Coronary artery (tissue), 2 donors: ENCODE measurements at regions not wholly inside any gene's neighbourhood (a gene's known extent, or its start where the extent isn't known, plus 50 kb on each side); places are given as distances from the start of the nearest gene placed in this dataset.

Source experiments
- DNase-seq: peaks from one replicate; pipeline ENCODE4 v3.0.0-alpha.2; 2017; ENCODE audit warnings: low spot score
- H3K27ac ChIP-seq, 2 donors: fragments of 200-600 bp; sonication (generic); one replicate each; pipeline ENCODE4 v1.5.1; 2016 to 2019
- H3K4me3 ChIP-seq: fragments of 200-600 bp; sonication (generic); 2 replicates; pipeline ENCODE4 v1.5.1; 2016; ENCODE audit warnings: mild to moderate bottlenecking, moderate library complexity
- CTCF ChIP-seq: fragments of 200-600 bp; sonication (generic); IDR thresholded peaks from one replicate; pipeline ENCODE4 v1.5.1; 2019; ENCODE audit warnings: antibody characterized with exemption

GRCh38 chr1:165036403-165036802, 320.1 kb downstream of the LMX1A start:
- no peak for DNase-seq
- TF ChIP-seq CTCF = no peak
- H3K27ac ChIP-seq = no peak overlapping the region
- no peak overlapping the region for H3K4me3 ChIP-seq

DNA sequence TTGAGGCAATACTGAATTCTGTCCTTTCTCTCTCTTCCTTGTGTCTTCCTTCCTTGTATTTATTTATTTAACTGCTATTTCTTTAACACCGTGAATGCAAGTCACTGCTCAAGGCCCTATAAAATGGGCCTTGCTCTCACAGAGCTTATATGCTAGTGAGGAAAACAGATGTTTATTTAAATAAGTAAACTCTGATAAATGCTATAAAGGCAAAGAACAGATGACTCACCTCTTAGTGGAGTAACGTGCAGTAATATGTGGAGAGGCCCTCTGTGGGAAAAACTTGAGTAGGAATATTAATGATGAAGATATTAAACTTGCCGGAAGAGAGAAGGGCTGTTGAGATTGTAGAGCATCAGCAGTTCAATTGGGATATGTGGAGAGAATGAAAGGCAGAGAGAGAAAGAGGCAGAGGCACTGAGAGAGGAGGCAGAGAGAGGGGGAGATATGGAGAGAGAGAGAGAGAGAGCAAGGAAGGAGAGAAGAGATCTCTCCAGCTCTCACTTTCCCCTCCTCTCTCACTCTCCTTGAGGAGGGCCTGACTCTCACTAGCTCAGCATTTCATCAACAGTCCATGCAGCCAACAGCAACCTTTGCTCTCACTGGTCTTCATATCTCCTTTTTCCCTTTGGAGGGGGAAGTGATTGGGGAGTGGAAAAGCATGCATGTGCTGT, 322.2 kb downstream of the LMX1A start:
- Histone ChIP-seq H3K4me3 (no peak overlapping the region), H3K27ac (no peak overlapping the region)
- TF ChIP-seq CTCF = no peak
- no peak for DNase-seq

GRCh38 chr1:165031001-165031400, 325.5 kb downstream of the LMX1A start:
- TF ChIP-seq CTCF = no peak
- DNase-seq = no peak
- H3K27ac ChIP-seq = no peak overlapping the region
- no peak overlapping the region for H3K4me3 ChIP-seq

- no peak overlapping the region for H3K27ac ChIP-seq
- DNase-seq = no peak
- H3K4me3 ChIP-seq = no peak overlapping the region
- TF ChIP-seq CTCF = no peak
Measured at GRCh38 chr1:165025805-165026204, 330.7 kb downstream of the LMX1A start.

DNA sequence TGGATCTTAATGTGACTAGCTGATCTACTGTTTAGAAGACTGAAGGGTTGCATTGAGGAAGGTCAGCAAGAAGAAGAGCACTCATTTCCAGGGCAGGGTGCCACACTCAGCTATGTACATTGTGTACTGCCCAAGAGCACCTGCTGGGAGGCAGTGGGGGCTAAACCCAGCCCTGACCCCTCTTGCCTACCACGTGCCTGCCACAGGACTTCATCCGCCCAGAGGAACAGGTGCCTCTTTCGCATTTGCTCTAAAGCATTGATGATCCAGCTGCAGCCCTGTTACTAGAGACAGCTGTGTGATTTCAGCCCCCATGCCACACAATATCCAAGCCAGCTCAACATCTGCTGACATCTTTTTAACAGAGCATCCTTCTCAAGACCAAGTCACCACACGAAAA, 341.8 kb downstream of the LMX1A start:
- no peak for TF ChIP-seq CTCF
- Histone ChIP-seq H3K27ac (no peak overlapping the region), H3K4me3 (no peak overlapping the region)
- no peak for DNase-seq

GRCh38 chr1:165011991-165012531, 344.5 kb downstream of the LMX1A start:
- no peak for TF ChIP-seq CTCF
- H3K4me3 ChIP-seq = no peak overlapping the region
- DNase-seq = no peak
- H3K27ac ChIP-seq = no peak overlapping the region

- no peak for DNase-seq
- Histone ChIP-seq H3K4me3 (no peak overlapping the region), H3K27ac (no peak overlapping the region)
- no peak for TF ChIP-seq CTCF
Measured at GRCh38 chr1:165011186-165011585, 345.3 kb downstream of the LMX1A start.
